GM21619 (cell line): ENCODE measurements at regions not wholly inside any gene's neighbourhood (a gene's known extent, or its start where the extent isn't known, plus 50 kb on each side); places are given as distances from the start of the nearest gene placed in this dataset.

ENCODE experiments used
- ATAC-seq: cut with Tn5 transposase; IDR thresholded peaks from one replicate; pipeline ENCODE4 v1.9.1; 2021; ENCODE audit not compliant: unreplicated experiment

DNA sequence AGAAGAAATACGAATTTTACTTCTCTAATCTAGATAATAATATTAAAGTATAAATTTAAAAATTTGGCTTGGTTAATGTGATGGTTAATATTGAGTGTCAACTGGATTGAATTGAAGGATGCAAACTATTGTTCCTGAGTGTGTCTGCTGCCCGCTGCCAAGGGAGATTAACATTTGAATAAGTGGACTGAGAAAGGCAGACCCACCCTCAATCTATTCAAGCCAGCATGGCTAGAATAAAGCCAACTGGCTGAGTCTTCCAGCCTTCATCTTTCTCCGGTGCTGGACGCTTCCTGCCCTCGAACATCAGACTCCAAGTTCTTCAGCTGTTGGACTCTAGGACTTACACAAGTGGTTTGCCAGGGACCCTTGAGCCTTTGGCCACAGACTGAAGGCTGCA is 152.7 kb downstream of the TBXT start:
- ATAC-seq = no peak

DNA sequence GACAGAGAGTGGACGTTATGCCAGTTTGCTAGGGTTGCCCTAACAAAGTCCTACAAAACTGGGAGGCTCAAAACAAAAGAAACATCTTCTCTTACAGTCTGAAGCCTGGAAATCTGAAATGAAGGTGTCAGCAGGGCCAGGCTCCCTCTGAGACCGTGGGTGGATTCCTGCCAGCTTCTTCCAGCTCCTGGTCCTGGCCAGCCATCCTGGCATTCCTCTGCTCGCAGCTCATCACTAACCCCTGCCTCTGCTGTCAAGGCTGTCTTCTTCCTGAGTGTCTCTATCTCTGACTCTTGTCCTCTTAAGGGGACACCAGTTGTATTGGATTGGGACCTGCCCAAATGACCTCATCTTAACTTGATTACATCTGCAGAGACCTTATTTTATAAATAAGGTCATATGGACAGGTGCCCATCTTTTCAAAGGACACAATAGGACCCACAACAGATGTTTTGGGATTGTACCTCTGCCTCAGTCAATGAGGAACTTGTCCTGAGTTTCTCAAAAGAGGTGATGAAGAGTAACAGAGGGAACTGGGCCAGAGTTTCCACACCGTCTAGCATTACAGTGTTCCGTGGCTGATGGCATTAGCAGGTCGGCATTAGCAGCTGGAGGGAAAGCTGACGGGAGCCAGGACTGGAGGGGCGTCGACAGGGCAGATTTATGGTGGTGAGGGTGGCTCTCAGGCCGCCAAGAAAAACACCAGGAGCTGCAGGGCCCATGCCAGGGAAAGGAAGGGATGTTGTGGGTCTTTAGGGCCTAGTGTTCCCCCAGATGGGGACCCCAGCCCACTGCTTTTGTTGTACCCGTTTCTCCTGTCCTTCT is 157.3 kb downstream of the TBXT start:
- no peak for ATAC-seq

DNA sequence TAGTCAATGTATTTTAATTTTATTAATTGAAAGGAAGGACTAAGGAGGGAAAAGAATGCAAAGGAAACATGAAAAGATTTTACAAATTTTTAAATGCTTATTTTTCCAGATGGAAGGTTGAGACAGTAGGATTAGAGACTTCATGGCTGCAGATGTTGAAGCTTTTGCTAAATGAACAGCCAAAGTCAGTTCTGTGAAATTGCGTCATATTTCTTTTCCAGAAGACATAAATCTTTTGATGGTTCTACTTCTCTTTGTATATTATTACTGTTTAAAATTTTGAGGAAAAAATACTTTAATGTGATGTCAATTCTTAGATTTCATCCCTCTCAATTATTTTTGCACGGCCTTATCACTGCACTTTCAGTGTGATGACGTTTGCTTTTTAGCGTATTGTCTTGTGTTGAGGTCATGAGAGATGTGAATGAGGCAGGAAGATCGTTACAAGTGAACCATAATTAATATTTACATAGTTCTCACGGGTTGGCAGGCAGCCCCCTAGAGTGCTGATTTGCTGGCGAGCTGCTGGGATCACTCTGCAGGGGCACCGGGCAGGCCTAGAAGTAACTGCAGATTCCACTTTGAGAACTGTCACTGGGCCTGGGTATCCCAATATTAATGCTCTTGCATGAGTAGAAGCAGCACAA is 158.1 kb downstream of the TBXT start:
- ATAC-seq = no peak

DNA sequence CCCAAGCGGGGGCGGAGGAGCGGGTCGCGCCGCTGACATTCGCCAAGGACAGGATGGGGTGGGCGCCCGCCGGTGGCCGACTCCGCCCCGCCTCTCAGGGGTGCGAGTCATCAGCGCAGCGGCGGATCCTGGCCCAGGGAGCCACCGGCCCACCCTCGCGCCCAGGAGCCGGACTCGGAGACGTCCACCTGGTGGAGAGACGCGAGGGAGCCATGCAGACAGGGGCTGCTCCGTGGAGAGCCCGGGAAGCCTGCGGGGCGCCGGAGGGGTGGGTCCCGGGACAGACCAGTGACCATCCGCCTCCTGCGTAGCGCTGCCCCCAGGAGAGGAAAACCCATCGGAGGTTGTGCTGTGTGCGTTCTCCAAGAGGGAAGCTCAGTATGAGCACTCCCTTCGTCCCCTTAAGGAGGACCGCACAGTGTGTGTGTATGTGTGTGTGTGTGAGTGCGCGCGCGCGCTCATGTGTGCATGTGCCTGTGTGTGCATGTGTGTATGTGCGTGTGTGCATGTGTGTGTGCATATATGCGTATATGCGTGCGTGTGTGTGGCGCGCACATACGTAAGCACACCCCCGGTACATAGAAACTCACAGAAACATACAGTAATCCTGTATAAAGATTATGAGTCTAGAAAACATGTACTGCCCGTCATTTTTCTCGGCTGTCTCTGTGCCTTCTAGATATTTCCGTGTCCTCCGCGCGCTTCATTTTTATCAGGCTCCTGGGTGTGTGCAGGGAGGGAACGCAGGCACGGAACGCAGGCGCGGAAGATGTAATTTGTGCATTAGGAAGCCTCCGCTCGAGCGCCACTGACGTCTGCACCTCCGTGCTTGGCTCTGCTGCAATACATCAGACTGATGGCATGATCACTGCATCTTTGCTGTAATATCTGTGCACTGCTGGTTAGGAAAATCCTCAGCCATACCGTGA is 158.9 kb downstream of the TBXT start:
- ATAC-seq = no peak

DNA sequence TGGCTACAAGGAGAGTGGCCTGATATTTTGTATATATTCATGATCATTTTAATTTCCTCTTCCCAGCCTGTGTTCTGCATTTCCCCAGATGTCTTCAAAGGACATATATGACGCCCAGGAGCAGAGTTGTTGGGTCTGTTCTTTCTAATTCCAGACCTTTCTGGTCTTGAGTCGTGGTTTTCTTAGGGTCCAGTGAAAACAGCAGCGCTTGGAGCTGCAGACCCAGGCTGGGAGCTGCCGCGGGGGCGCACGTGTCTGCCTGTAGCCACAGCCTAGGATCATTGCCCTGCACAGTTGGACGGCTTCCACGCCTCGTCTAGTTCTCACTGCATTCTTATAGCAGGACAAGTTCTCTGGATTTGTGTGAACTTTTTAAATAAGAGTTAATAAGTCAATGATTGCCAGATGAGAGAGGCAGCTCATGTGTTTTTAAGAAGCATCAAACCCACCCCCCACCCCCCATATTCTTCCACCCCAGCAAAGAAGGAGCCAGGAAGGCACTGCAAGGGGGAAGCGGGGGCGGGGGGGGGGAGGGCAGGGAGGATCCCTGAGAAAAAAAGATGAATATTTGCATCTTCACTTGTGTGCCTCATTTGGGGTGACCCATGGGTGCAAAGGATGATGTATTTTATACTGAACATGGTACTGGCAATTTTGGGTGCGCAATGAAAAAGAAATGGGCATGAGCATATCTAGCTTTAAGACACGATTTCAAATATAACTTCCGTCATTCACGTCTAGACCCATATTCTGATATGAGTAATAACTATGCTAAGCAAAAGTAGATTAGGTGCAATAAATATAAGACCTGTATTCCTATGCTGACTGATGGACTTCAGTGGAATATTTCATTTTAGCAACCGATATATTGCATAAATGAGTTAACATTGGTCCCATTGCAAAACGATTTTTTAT is 160.0 kb downstream of the TBXT start:
- no peak for ATAC-seq

DNA sequence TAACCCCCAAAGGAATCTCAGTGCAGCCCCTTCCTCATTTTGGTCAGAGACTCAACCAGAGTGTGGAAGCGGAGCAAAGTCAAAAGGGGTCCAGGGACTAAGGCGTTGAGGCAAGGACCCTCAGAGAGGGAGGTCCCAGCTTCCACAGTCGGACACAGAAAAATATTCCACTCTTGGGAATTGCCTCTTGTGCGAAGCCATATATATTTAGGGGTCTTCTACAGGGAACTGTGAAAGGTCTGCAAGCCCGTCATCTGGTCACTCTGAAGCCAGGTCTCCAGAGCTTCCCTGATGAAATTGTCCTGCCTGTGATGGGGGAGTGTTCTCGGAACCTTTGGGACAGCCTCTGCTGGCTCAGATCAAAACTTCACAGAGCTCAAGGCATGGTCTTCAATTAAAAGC is 160.8 kb downstream of the TBXT start:
- ATAC-seq = no peak

DNA sequence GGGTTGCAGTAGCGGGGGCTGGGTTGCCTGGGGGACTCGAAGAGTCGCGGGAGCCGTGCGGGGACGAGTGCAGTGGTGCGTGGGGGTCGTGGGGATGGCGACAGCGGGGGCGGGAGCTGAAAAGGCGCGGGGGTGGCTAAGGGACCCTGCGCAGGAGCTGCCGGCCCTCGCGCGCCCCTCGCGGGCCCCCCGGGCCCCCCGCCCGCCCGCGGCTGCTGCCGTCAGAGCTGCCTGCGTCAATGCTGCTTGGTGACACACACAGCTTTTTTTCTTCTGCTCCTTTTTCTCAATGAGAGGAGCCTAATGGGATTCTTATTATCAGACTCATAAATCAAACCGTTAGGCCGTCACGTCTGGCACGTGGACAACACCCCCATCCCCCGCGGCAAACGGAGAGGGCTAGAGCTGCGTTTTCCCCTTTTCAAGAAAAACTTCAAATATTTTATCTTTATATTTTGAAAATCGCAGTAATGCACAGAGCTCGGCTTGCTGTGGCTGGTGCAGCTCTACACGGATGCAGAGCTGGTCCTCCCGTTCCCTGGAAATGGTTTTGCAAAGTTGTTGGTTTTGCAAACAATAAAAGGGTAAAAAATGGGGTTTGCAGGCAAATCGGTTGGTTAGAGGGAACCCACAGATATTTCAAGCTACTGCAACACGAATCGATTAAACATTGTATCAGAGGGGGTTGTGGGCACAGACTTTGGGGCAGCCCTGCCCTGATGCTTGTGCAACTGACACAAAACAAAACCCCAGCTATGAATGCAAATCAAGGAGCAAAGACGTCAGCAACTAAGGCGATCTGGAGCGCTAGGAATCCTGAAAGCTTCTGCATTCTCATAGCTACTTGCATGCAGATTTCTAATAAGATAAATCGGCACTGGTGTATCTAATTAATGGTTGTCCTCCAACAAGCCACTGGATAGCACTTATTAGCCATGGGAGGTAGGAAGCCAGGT is 161.4 kb downstream of the TBXT start:
- no peak for ATAC-seq

DNA sequence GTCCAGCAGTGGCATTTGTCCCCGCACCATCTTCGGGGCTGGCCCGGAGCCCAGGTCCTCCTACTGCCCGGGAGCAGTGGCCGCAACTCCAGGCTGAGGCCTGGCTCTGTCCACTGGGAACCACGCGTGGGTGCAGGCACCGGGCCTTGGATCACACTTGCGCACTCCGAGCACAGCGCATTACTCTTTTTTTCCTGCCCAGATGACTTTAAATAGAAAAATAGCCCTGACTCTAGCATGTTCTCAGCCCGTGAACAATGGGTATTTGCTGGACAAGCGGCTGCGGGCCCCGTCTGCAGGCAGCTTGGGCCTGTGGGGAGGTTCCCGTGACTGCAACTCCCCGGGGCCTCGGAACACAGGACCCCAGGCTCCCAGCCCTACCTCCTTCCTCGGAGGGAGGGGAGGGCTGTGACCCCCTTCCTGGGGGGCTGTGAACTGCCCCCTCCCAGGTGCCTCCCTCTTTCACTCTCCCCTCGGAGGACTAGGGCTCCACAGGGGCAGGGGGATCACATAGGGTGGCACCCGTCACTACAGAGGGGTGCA is 162.2 kb downstream of the TBXT start:
- ATAC-seq = no peak

DNA sequence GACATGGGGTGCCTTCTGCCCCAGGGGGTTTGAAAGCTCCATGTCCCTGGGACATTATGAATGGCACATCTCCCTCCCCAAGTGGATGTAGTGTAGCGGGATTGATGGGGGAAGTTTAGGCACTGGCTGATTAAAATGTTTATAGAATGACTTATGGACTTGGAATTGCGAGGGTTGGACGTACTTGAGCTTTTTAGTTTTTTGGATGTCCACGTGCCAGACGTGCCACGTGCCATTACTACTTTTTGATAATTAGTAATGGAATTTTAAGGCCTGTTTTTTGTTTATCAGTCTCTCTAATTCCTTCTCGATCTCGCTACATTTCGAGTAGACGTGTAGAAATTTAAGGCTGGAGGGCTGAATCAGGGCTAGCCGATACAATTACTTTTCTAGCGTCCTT is 162.8 kb downstream of the TBXT start:
- no peak for ATAC-seq

DNA sequence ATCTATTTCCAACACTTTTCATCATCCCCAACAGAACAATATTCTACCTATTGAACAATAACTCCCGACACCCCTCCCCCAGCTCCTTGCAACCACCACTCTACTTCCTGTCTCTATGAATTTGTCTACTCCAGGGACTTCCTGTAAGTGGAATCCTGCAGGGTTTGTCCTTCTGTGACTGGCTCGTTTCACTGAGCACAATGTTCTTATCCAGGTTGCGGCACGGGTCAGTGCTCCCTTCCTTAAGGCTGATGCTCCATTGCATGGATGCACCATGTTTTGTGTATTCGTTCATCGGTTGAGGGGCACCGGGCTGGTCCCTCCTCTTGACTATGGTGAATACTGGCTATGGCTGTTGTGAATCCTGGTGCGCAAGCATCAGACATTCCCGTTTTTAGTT is 163.2 kb downstream of the TBXT start:
- no peak for ATAC-seq

DNA sequence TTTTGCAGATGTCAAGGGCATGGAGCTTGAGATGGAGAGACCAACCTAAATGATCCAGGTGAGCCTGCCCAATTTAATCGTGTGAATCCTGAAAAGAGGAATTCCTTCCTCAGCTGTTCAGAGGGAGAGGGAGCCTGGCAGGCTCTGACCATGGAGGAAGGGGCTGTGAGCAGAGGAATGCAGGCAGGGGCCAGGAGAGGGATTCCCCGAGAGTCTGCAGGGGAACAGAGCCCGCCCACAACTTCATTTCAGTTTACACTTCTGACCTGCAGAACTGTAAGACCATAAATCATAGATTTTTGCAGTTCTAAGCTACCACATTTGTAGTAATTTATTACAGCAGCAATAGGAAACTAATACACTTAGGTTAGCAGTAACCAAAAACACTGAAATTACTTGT is 164.1 kb downstream of the TBXT start:
- no peak for ATAC-seq

DNA sequence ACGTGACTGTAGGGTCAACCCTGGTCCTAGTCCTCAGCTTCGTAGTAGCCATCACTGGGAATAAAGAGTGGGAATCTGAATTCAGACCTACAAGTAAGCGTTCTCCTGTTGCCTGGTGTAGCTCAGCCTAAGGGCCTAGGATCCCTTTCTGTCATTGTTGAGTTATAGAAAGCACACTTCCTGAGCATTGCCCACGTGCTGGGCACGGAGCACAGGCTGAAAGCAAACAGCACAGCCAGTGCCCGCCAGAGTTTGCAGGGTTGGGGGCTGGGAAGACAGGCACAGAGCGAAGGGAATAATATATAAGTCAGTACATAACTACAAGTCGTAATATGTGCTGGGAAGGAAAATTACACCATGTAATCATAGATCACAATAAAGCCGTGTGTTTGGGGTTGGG is 166.3 kb downstream of the TBXT start:
- ATAC-seq = no peak

DNA sequence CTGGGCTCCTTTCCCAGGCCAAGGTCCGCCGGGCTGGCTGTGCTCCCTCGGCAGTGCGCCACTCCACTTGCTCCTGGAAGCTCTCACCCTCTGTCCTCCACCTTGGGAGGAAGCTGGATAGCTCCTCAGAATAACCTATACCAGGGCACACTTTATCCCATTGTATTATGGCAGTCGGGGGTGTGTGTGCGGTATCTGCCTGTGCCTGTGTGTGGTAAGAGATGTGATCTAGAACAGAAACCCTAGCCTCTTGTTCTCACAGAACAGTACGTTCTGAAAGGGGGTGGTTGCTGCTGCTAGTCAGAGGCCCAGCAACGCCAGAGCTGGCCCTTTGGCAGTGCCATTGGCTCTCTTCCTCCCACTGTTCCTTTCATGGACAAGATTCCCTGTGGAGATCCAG is 168.4 kb downstream of the TBXT start:
- no peak for ATAC-seq

DNA sequence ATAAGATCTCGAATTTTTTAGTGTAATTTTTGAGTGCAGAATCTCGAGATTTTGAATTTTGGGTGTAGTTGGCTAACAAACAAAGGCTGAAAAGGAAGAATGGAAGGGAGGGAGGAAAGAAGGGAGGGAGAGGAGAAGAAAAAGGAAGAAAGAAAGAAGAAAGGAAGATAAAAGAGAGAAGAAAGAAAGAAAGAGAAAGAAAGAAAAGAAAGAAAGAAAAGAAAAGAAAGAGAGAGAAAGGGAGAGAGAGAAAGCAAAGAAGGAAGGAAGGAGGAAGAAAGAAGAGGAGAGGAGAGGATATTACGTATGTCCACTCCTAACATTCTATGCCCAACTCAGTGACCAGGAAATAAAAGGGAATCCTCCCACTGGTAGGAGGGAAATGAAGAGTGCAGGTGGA is 169.6 kb downstream of the TBXT start:
- no peak for ATAC-seq

DNA sequence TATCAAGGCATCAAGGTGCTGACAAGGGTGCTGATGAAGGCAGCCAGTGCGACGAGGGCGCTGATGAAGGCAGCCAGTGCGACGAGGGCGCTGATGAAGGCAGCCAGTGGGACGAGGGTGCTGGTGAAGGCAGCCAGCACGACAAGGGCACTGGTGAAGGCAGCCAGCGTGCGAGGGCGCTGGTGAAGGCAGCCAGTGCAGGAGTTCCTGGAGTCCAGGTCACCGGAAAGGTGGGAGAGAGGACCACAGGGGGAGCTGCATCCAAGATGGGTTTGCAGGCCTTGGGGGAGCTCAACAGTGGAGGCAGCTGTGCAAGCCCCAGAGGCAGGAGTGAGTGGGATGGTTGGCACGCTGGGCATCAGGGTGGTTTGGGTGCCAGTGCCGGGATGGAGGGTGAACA is 176.3 kb downstream of the TBXT start:
- ATAC-seq = no peak

DNA sequence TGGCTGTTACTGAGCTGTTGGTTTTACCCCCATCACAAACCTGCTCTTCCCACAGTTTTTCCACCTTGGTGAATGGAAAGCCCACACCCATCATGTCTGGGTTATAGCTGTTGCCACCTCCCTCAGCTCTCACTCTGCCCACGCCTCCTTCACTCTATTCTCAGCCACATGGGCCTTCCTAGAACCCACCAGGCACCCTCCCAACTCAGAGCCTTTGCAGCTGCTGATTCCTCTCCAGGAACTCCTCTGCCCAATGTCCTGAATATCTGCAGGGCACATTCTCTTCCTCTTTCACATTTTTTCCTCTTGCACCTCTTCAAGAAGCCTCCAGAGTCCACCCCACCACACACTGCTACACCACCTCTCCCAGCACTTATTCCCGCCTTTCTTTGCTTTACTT is 177.4 kb downstream of the TBXT start:
- ATAC-seq = no peak

DNA sequence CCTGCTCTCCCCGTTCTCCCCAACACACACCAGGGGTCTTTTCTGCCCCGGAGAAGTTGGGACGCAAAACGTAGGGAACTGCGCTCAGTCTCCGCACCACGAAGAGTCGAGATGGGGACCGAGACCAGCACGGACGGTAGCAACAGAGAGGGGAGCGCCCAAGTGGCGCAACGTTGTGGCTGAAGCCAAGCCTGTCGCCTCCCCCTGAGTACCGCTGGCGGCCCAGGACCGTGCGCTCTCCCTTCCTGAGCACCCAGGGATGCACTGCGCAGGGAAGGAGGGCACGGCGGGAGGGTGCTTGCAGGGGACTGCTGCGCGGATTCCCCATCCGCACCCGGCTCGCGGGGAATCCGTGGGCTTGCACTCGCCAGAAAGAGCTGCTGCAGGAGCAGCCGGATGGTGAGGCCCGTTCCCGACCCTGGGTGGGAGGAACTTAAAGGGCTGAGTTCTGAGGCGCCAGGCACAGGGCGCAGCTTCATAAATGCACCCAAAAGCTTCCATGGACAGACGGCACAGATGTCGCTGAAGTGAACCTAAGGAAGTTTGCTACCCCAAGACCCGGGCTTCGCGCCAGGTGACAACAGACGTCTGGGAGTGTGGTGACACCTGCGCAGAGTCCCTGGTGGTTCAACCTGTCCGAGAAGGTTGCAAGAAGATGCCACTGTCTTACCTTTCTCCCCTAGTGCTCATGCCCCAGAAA is 178.7 kb downstream of the TBXT start:
- no peak for ATAC-seq

DNA sequence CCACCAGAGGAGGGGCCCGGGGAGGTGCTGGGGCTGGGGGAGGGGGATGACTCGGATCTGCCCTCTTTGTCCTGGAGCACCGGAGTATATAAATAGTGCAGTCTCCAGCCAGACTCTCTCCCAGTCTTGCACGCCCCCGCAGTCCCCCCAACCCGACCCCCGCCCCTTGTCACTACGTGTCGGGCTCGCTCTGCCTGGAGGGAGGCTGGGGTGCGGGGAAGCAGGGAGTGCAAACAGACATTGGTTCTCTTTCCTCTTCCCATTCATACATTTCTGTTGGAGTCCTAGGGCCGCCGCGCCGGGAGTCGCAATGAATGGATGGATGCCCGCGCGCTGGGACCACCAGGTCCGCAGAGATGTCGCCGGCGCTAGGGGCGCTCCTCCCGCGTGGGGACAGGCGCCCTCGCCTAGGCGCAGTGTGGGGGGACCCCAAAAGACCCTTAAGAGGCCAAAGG is 179.3 kb downstream of the TBXT start:
- no peak for ATAC-seq
